PC-3 (cell line): ENCODE measurements at regions not wholly inside any gene's neighbourhood (a gene's known extent, or its start where the extent isn't known, plus 50 kb on each side); places are given as distances from the start of the nearest gene placed in this dataset.

ENCODE experiments used
- ATAC-seq: fragments of 200-7000 bp; cut with Tn5 transposase; 2 replicates; pipeline ENCODE4 v1.9.1; 2020; ENCODE audit warnings: mild to moderate bottlenecking, moderate library complexity
- BruUV-seq: library from RNA; stranded (reverse); fragments of 400-500 nt; replicated peaks from 2 replicates; lab custom pipeline; 2021; lab: Mats Ljungman, UMichigan
- CTCF ChIA-PET: fragments of 300-600 bp; sonication (Branson Sonifier 250); formaldehyde crosslinking; loops from one replicate; lab custom pipeline; 2022; ENCODE audit warnings: antibody characterized with exemption; lab: Charles Lee
- POLR2A ChIA-PET: fragments of 300-600 bp; sonication (Branson Sonifier 250); formaldehyde crosslinking; loops from one replicate; lab custom pipeline; 2022; ENCODE audit warnings: antibody characterized with exemption; ENCODE audit not compliant: unreplicated experiment; lab: Charles Lee
- DNase-seq: peaks from one replicate; pipeline ENCODE4 v3.0.0-alpha.2; 2015
- H2AFZ ChIP-seq: fragments of 300-600 bp; sonication (generic); 2 replicates; pipeline ENCODE4 v1.6.0; 2016; ENCODE audit warnings: antibody characterized with exemption, low read length
- H3F3A ChIP-seq: fragments of 300-600 bp; sonication (generic); one replicate; pipeline ENCODE4 v1.6.0; 2017; ENCODE audit warnings: antibody characterized with exemption, low read length, control low read depth, mild to moderate bottlenecking; ENCODE audit not compliant: unreplicated experiment
- H3K27ac ChIP-seq: fragments of 300-600 bp; sonication (generic); 2 replicates; pipeline ENCODE4 v1.5.1; 2016; ENCODE audit warnings: mild to moderate bottlenecking, low read length
- H3K27me3 ChIP-seq: fragments of 300-600 bp; sonication (generic); 2 replicates; pipeline ENCODE4 v1.6.1; 2016; ENCODE audit warnings: low read length, mixed read lengths
- H3K36me3 ChIP-seq: fragments of 300-600 bp; sonication (generic); 2 replicates; pipeline ENCODE4 v1.6.1; 2016; ENCODE audit warnings: low read depth, mixed run types, low read length, mixed read lengths
- H3K4me1 ChIP-seq: fragments of 300-600 bp; sonication (generic); 2 replicates; pipeline ENCODE4 v1.5.1; 2016; ENCODE audit warnings: low read length; ENCODE audit not compliant: insufficient read depth
- H3K4me2 ChIP-seq: fragments of 300-600 bp; sonication (generic); 2 replicates; pipeline ENCODE4 v1.6.0; 2016; ENCODE audit warnings: low read length
- H3K4me3 ChIP-seq: fragments of 300-600 bp; sonication (generic); 2 replicates; pipeline ENCODE4 v1.5.1; 2016; ENCODE audit warnings: mild to moderate bottlenecking, low read length, mixed read lengths
- H3K79me2 ChIP-seq: fragments of 300-600 bp; sonication (generic); 2 replicates; pipeline ENCODE4 v1.6.1; 2017; ENCODE audit warnings: low read length, mixed read lengths
- H3K9ac ChIP-seq: fragments of 300-600 bp; sonication (generic); 2 replicates; pipeline ENCODE4 v1.6.0; 2016; ENCODE audit warnings: mild to moderate bottlenecking, low read length
- H3K9me2 ChIP-seq: fragments of 300-600 bp; sonication (generic); replicated peaks from 2 replicates; pipeline ENCODE4 v1.6.1; 2016; ENCODE audit warnings: mixed run types, low read length, mixed read lengths
- H3K9me3 ChIP-seq: fragments of 300-600 bp; sonication (generic); 2 replicates; pipeline ENCODE4 v1.6.1; 2016; ENCODE audit warnings: low read length, mixed read lengths
- H4K20me1 ChIP-seq: fragments of 300-600 bp; sonication (generic); 2 replicates; pipeline ENCODE4 v1.6.1; 2016; ENCODE audit warnings: low read length, mixed read lengths
- EZH2 ChIP-seq: fragments of 300-600 bp; sonication (generic); IDR thresholded peaks from one replicate; pipeline ENCODE4 v1.6.1; 2017; ENCODE audit warnings: antibody characterized with exemption, mild to moderate bottlenecking, low read length; ENCODE audit not compliant: unreplicated experiment
- EZH2phosphoT487 ChIP-seq: fragments of 300-600 bp; sonication (generic); IDR thresholded peaks from 2 replicates; pipeline ENCODE4 v1.6.1; 2018; ENCODE audit warnings: mild to moderate bottlenecking, antibody characterized with exemption, low read length, borderline replicate concordance
- intact Hi-C: fragments of 100-400 bp; cut with micrococcal nuclease; formaldehyde crosslinking; loops from 2 replicates; pipeline ENCODE4 v1.9.0; 2023
- TF ChIP-seq, protein P1 (sequence below): fragments of 300-600 bp; sonication (generic); conservative IDR thresholded peaks from 2 replicates; pipeline ENCODE4 v1.5.1; 2017; ENCODE audit warnings: antibody characterized with exemption, low read depth, mild to moderate bottlenecking, low read length

DNA sequence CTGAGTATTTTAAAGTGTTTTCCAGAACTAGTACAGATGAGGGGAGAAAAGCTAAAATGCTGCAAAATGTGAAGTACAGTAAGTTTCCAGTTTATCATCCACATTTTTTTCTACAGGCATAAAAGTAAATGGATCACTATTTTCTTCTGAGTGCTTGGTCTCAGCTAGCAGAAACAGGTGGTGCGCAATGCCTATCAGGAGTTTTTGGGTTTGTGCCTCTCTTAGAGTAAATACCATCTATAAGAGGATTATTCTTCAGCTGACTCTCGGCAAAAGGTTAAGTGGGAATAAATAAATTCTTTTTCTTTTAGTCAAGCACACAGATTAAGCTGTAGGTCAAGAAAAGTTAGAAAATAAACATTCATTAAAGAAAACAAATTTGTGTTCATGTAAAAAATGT, 1027.7 kb downstream of the PLOD2 start:
- no peaks in the 10 kb centered on the region for H3K36me3 ChIP-seq
- ChIA-PET CTCF (no interaction called here), POLR2A (no interaction called here)
- H3K27ac ChIP-seq = no peak overlapping the region
- ATAC-seq (no peak), DNase-seq (no peak)
- H2AFZ ChIP-seq = no peak overlapping the region
- H3K4me1 ChIP-seq = peaks cover 12% of the 10 kb centered on the region
- H3K27me3 ChIP-seq = no peaks in the 10 kb centered on the region
- H3F3A ChIP-seq = no peaks in the 10 kb centered on the region
- no peak overlapping the region for H3K4me3 ChIP-seq
- intact Hi-C loops = no loop called here
- no peak overlapping the region for H3K4me2 ChIP-seq
- TF ChIP-seq EZH2phosphoT487 (no peak), EZH2 (no peak)
- TF ChIP-seq, protein P1, sequence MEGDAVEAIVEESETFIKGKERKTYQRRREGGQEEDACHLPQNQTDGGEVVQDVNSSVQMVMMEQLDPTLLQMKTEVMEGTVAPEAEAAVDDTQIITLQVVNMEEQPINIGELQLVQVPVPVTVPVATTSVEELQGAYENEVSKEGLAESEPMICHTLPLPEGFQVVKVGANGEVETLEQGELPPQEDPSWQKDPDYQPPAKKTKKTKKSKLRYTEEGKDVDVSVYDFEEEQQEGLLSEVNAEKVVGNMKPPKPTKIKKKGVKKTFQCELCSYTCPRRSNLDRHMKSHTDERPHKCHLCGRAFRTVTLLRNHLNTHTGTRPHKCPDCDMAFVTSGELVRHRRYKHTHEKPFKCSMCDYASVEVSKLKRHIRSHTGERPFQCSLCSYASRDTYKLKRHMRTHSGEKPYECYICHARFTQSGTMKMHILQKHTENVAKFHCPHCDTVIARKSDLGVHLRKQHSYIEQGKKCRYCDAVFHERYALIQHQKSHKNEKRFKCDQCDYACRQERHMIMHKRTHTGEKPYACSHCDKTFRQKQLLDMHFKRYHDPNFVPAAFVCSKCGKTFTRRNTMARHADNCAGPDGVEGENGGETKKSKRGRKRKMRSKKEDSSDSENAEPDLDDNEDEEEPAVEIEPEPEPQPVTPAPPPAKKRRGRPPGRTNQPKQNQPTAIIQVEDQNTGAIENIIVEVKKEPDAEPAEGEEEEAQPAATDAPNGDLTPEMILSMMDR = no peak
- no TSS peak for BruUV-seq
- no peaks in the 10 kb centered on the region for H3K9me3 ChIP-seq
- H3K9ac ChIP-seq = no peak overlapping the region
- H4K20me1 ChIP-seq = no peaks in the 10 kb centered on the region
- no peaks in the 10 kb centered on the region for H3K79me2 ChIP-seq
- H3K9me2 ChIP-seq = no peaks in the 10 kb centered on the region

DNA sequence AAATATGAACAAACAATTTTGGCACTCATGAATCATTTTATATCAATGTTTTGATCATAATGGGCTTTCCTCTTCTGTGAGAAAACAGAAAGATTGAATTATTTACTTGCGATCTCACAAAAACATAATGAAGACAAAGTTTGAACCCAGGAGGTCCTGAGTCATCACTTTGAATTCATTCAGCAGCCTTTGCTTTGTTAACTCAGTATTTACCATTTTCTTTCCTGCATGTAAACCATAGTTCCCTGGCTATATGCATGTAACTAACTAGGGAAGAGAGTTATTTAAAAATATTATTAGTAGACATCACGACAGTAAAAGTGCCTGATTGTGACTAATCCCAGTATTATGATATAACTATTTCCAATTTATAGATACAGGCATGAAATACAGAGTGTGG, 1026.2 kb downstream of the PLOD2 start:
- BruUV-seq = no TSS peak

DNA sequence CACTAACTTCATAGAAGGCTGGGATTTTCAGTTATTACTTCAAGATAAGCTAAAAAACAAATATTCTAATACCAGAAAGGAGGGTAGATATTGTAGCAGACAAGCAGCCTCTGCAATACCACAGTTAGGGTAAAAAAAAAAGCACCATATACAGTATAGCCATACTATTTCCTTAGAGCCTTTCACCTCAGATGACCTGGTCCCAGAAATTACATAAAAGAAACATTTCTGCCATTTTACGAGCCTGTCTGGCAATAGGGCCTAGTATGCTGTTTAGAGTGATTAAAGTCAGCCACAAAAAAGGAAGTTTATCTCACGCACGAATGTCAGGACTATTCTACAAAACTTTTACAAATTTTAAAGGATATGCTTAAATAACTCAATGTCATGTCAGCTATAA, 1016.6 kb downstream of the PLOD2 start:
- no peaks in the 10 kb centered on the region for H3K9me2 ChIP-seq
- no peaks in the 10 kb centered on the region for H3F3A ChIP-seq
- H3K9me3 ChIP-seq = no peaks in the 10 kb centered on the region
- H3K27me3 ChIP-seq = no peaks in the 10 kb centered on the region
- TF ChIP-seq EZH2 (no peak), EZH2phosphoT487 (no peak)
- TF ChIP-seq, protein P1 = no peak
- no peak overlapping the region for H2AFZ ChIP-seq
- ATAC-seq (no peak), DNase-seq (no peak)
- H3K9ac ChIP-seq = no peak overlapping the region
- H3K4me3 ChIP-seq = no peak overlapping the region
- H3K79me2 ChIP-seq = no peaks in the 10 kb centered on the region
- H4K20me1 ChIP-seq = no peaks in the 10 kb centered on the region
- ChIA-PET POLR2A (no interaction called here), CTCF (no interaction called here)
- H3K4me1 ChIP-seq = no peaks in the 10 kb centered on the region
- no peaks in the 10 kb centered on the region for H3K36me3 ChIP-seq
- intact Hi-C loops = no loop called here
- no peak overlapping the region for H3K27ac ChIP-seq
- no peak overlapping the region for H3K4me2 ChIP-seq
- BruUV-seq = no TSS peak

More for the DNA sequence above, 1026.2 kb downstream of the PLOD2 start:
- Histone ChIP-seq H3K4me3 (no peak overlapping the region), H3K4me2 (peak overlapping the region; percentile 23), H3F3A (no peaks in the 10 kb centered on the region), H3K9me3 (no peaks in the 10 kb centered on the region), H3K27me3 (no peaks in the 10 kb centered on the region), H3K4me1 (peaks cover 12% of the 10 kb centered on the region), H4K20me1 (no peaks in the 10 kb centered on the region), H3K79me2 (no peaks in the 10 kb centered on the region), H3K36me3 (no peaks in the 10 kb centered on the region), H3K27ac (peak overlapping the region; percentile 56), H3K9me2 (no peaks in the 10 kb centered on the region), H3K9ac (no peak overlapping the region; the same call in 1 of the 2 replicates), H2AFZ (no peak overlapping the region)
- ChIA-PET POLR2A (no interaction called here), CTCF (no interaction called here)
- TF ChIP-seq, protein P1 = no peak
- no peak for TF ChIP-seq EZH2phosphoT487
- TF ChIP-seq EZH2 = no peak
- ATAC-seq (peak; percentile 90), DNase-seq (peak; percentile 41)
- intact Hi-C loops = loop anchor here (2.0 kb wide), 1 partner anchor 128 kb away; no protein-coding TSS in a partner anchor
